RWPE2 (cell line): ENCODE measurements at regions not wholly inside any gene's neighbourhood (a gene's known extent, or its start where the extent isn't known, plus 50 kb on each side); places are given as distances from the start of the nearest gene placed in this dataset.
"Not testable (repeated sequence)": the region's sequence is repeated elsewhere in the genome, so short reads cannot be mapped to it uniquely, and the experiment has no call there.

Source experiments
- ATAC-seq: fragments of 200-7000 bp; cut with Tn5 transposase; 3 replicates; pipeline ENCODE4 v1.9.1; 2021; ENCODE audit warnings: low read depth
- DNase-seq: peaks from one replicate; pipeline ENCODE4 v3.0.0-alpha.2; 2020; ENCODE audit warnings: low spot score
- H3K27ac ChIP-seq: fragments of 450-650 bp; 2 replicates; pipeline ENCODE4 v1.5.1; 2017; ENCODE audit warnings: mild to moderate bottlenecking; ENCODE audit not compliant: poor library complexity, severe bottlenecking
- H3K27me3 ChIP-seq: fragments of 250-450 bp; sonication (Bioruptor Pico); 2 replicates; pipeline ENCODE4 v1.5.1; 2021; ENCODE audit warnings: mild to moderate bottlenecking, moderate library complexity; ENCODE audit not compliant: insufficient read depth, poor library complexity, severe bottlenecking
- H3K36me3 ChIP-seq: fragments of 250-450 bp; sonication (Bioruptor Pico); 2 replicates; pipeline ENCODE4 v1.5.1; 2020; ENCODE audit warnings: low read depth, mild to moderate bottlenecking, moderate library complexity
- H3K4me1 ChIP-seq: fragments of 250-450 bp; sonication (Bioruptor Pico); 2 replicates; pipeline ENCODE4 v1.5.1; 2021; ENCODE audit warnings: mild to moderate bottlenecking, moderate library complexity; ENCODE audit not compliant: insufficient read depth, poor library complexity, severe bottlenecking
- H3K4me3 ChIP-seq: fragments of 250-450 bp; sonication (Bioruptor Pico); 2 replicates; pipeline ENCODE4 v1.5.1; 2021; ENCODE audit warnings: mild to moderate bottlenecking, moderate library complexity; ENCODE audit not compliant: severe bottlenecking
- H3K9me3 ChIP-seq: fragments of 250-450 bp; sonication (Bioruptor Pico); 2 replicates; pipeline ENCODE4 v1.5.1; 2021; ENCODE audit warnings: mild to moderate bottlenecking, moderate library complexity; ENCODE audit not compliant: severe bottlenecking
- TF ChIP-seq, protein P1 (sequence below): fragments of 450-650 bp; IDR thresholded peaks from one replicate; pipeline ENCODE4 v1.5.1; 2017; ENCODE audit warnings: mild to moderate bottlenecking, moderate library complexity; ENCODE audit not compliant: poor library complexity, severe bottlenecking

- Histone ChIP-seq H3K9me3 (no peaks in the 10 kb centered on the region), H3K36me3 (no peaks in the 10 kb centered on the region), H3K27ac (no peak overlapping the region), H3K4me1 (no peaks in the 10 kb centered on the region), H3K4me3 (no peak overlapping the region), H3K27me3 (no peaks in the 10 kb centered on the region)
- ATAC-seq: no peak
- no peak for DNase-seq
- TF ChIP-seq, protein P1, sequence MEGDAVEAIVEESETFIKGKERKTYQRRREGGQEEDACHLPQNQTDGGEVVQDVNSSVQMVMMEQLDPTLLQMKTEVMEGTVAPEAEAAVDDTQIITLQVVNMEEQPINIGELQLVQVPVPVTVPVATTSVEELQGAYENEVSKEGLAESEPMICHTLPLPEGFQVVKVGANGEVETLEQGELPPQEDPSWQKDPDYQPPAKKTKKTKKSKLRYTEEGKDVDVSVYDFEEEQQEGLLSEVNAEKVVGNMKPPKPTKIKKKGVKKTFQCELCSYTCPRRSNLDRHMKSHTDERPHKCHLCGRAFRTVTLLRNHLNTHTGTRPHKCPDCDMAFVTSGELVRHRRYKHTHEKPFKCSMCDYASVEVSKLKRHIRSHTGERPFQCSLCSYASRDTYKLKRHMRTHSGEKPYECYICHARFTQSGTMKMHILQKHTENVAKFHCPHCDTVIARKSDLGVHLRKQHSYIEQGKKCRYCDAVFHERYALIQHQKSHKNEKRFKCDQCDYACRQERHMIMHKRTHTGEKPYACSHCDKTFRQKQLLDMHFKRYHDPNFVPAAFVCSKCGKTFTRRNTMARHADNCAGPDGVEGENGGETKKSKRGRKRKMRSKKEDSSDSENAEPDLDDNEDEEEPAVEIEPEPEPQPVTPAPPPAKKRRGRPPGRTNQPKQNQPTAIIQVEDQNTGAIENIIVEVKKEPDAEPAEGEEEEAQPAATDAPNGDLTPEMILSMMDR: no peak
Observed at GRCh38 chr10:55813451-55814170, 547.4 kb downstream of the ZWINT start.

- Histone ChIP-seq H3K36me3 (no peaks in the 10 kb centered on the region), H3K4me3 (no peak overlapping the region), H3K27me3 (no peaks in the 10 kb centered on the region), H3K27ac (no peak overlapping the region), H3K4me1 (no peaks in the 10 kb centered on the region), H3K9me3 (no peaks in the 10 kb centered on the region)
- DNase-seq: no peak
- TF ChIP-seq, protein P1: no peak
- ATAC-seq: no peak
Observed at GRCh38 chr10:55803055-55803454, 558.0 kb downstream of the ZWINT start.

DNA sequence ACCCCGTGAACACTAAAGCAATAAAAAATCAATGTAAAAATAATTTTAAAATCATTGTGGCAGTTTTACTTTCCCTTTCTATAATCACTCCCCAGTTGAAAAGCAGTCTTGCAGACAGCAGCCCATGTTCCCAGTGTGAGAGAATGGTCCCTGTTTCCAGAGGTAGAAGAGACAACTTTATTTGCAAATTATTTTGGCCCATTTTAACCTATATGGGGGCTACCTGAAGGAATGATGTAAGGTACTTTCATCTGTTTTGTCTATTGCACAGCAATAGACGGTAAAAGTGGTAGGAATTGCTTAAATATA, 559.8 kb downstream of the ZWINT start:
- ATAC-seq: no peak
- H3K4me1 ChIP-seq: no peaks in the 10 kb centered on the region
- TF ChIP-seq, protein P1: no peak
- H3K36me3 ChIP-seq: no peaks in the 10 kb centered on the region
- H3K27ac ChIP-seq: no peak overlapping the region
- DNase-seq: no peak
- H3K9me3 ChIP-seq: no peaks in the 10 kb centered on the region
- H3K27me3 ChIP-seq: no peaks in the 10 kb centered on the region
- no peak overlapping the region for H3K4me3 ChIP-seq

DNA sequence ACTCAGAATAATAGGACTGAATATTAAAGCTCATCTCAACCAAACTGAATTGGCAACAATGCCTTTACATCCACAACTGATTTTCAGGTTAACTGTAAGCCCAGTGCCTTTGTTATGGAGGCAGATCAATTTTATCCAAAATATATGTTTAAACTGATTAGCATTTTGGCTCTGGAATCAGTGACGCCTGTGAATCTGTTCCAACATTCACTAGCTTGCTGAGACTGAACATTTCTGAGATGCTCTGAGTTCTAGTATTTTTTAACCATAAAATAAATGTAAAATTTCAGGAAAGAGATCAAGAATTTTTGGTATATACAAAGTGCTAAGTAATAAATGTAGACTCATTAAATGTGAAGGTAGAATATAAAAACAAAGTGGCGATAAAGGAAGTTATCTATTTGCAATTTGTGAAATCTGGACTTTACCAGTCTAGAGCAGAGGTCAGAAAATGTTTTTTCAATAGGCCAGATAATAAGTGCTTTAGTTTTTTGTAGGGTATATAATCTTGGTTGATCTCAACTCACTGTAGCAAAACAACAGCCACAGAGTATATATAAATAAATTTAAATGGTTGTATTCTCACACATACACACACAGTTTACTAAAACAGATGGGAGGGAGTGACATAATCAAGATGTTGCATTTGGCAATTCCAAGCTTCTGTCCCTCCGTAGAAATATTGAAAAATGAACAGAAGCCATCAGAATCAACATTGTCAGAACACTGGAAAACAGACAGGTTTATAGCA, 560.3 kb downstream of the ZWINT start:
- Histone ChIP-seq H3K4me3 (no peak overlapping the region), H3K27ac (no peak overlapping the region), H3K4me1 (no peaks in the 10 kb centered on the region), H3K27me3 (no peaks in the 10 kb centered on the region), H3K9me3 (no peaks in the 10 kb centered on the region), H3K36me3 (no peaks in the 10 kb centered on the region)
- TF ChIP-seq, protein P1: no peak
- no peak for DNase-seq
- ATAC-seq: no peak

DNA sequence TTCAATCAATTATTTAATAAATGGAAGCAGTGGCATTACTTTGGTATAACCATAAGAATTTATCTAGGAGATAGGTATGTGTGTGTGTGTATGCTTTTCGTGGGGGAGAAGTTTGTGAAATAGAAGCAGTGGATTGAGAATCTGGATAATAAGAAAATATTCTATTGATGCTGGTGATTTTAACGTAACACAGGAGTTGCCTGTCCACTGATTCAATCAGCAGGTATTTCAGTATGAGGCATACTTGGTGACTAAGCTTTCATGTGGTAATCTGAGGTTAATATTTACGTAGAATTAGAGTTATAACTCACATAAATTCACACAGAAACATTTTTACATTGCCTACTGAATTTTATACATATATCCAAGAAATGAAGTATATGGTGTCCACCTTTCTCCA, 568.0 kb downstream of the ZWINT start:
- Histone ChIP-seq H3K4me3 (no peak overlapping the region), H3K27me3 (no peaks in the 10 kb centered on the region), H3K9me3 (no peaks in the 10 kb centered on the region), H3K27ac (no peak overlapping the region), H3K36me3 (no peaks in the 10 kb centered on the region), H3K4me1 (no peaks in the 10 kb centered on the region)
- DNase-seq: no peak
- TF ChIP-seq, protein P1: no peak
- ATAC-seq: peak; percentile 92

GRCh38 chr10:55790276-55790675, 570.8 kb downstream of the ZWINT start:
- not testable (repeated sequence) for H3K27ac ChIP-seq, H3K4me1 ChIP-seq, ATAC-seq, H3K36me3 ChIP-seq, DNase-seq, H3K9me3 ChIP-seq, H3K27me3 ChIP-seq, H3K4me3 ChIP-seq
